HL-60 (cell line): ENCODE measurements at regions not wholly inside any gene's neighbourhood (a gene's known extent, or its start where the extent isn't known, plus 50 kb on each side); places are given as distances from the start of the nearest gene placed in this dataset.

Experiments
- CTCF ChIP-seq: IDR thresholded peaks from one replicate; pipeline ENCODE4 v1.5.1; 2011; ENCODE audit warnings: low read length, control low read depth, inconsistent platforms; ENCODE audit not compliant: insufficient read depth
- GABPA ChIP-seq: IDR thresholded peaks from 2 replicates; pipeline ENCODE4 v1.6.1; 2012; ENCODE audit warnings: low read depth

- TF ChIP-seq CTCF = no peak
- TF ChIP-seq GABPA = no peak
Measured at GRCh38 chr20:50242548-50242862, 51.9 kb downstream of the CEBPB start.
